ENCODE measurements at regions not wholly inside any gene's neighbourhood (a gene's known extent, or its start where the extent isn't known, plus 50 kb on each side); places are given as distances from the start of the nearest gene placed in this dataset.

DNA sequence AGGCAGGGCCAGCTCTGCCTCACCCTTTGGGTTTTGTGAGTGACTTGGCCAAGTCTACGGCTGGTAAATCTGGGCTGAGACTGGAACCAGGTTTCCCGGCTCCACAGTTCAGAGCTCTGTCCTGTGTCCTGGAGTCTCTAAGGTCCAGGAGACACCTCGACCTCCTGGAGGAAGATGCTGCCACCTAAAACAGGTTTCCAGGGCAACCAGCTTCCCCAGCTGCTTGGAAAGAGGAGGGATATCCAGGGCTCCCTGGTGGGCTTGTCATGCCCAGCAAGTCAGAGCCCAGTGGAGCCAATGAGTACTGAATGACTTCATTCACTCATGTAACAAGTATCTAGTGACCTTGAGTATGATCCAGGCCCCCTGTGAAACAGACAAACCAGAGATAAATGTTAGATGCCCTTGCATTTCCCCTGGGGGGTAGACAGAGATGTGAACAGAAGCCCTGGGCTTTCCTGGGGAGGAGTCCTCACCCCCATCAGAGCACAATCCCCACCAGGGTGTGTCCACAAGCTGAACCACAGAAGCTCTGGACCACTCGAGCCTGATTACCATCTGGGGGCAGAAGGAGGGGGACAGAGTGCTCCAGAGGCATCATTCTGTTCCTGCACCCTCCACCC, 181.2 kb upstream of the RAB4A start:
- Mint-ChIP-seq H3K27me3 (ENCODE audit: low read depth) (peaks cover 12% of the 10 kb centered on the region), H3K9me3 (no peaks in the 10 kb centered on the region), H3K27ac (no peak overlapping the region), H3K4me3 (no peak overlapping the region), H3K4me1 (ENCODE audit: low read depth) (peaks cover 6% of the 10 kb centered on the region), H3K36me3 (ENCODE audit: low read depth) (no peaks in the 10 kb centered on the region)
- no peak for DNase-seq (ENCODE audit: low spot score)

DNA sequence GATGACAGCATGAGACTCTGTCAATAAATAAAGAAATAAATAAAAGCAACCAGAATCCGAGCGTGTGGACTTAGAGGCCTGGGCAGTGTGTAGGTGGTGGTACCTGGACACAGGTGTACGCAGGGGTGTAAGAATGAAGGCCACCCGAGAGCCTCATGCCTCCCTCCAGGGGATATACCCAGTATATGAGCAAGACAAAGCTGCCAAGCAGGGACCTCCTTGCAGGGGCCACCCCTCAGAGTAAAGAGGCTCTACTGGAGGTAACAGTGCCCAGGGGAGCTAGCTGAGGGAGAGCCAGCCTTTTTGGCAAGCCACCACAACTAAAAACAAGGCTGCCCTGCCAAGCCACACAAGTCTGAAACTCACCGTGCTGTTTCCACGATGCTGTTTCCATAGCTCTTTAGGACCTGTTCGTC, 179.2 kb upstream of the RAB4A start:
- no peak overlapping the region for H3K4me3 Mint-ChIP-seq

DNA sequence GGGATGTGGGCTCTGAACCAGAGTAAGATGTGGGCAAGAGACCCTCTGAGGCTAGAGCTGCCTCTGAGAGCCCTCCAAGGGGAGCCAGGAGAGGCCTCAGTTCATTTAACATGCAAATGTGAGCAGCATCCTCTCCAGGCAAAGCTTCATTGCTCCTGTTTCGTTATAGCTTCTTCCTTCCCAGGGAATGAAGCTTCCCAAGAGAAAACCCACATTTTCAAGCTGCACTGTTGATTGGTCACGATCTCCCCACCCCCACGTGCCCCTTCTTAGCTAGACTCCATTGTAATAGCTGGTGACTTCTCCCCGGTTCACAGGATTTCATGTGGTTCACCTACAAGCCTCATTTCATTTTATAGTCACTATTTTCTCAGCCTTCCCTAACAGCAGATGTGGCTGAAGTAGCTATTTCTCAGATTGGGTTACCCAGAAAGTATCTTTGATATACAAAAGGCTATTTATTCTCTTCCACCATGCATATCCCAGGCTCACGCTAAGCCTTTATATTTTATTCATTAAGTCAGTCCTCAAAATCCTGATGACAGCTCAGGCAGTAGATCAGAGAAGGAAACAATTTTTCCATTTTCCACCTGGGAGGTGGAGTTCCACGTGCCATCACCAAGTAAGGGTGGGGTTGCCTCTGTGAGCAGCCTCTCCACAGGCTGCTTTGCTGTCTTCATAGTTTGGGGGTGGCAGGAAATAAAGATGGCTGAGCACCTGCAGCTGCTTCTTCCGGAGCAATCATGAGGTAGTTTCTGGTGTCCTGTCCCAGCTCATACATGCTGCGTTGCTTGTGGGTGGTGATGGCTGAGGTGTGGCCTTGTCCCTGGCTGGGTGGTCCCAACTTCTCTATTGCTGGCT, 178.3 kb upstream of the RAB4A start:
- Mint-ChIP-seq H3K4me3 (no peak overlapping the region), H3K27me3 (ENCODE audit: low read depth) (no peaks in the 10 kb centered on the region), H3K36me3 (ENCODE audit: low read depth) (no peaks in the 10 kb centered on the region), H3K9me3 (no peaks in the 10 kb centered on the region), H3K27ac (no peak overlapping the region), H3K4me1 (ENCODE audit: low read depth) (peaks cover 6% of the 10 kb centered on the region)
- no peak for DNase-seq (ENCODE audit: low spot score)

More for the DNA sequence above, 179.2 kb upstream of the RAB4A start:
- no peak overlapping the region for H3K27ac Mint-ChIP-seq
- peaks cover 6% of the 10 kb centered on the region for H3K4me1 Mint-ChIP-seq (ENCODE audit: low read depth)
- DNase-seq (ENCODE audit: low spot score): no peak
- H3K27me3 Mint-ChIP-seq (ENCODE audit: low read depth): peaks cover 1% of the 10 kb centered on the region
- no peaks in the 10 kb centered on the region for H3K9me3 Mint-ChIP-seq
- no peaks in the 10 kb centered on the region for H3K36me3 Mint-ChIP-seq (ENCODE audit: low read depth)

DNA sequence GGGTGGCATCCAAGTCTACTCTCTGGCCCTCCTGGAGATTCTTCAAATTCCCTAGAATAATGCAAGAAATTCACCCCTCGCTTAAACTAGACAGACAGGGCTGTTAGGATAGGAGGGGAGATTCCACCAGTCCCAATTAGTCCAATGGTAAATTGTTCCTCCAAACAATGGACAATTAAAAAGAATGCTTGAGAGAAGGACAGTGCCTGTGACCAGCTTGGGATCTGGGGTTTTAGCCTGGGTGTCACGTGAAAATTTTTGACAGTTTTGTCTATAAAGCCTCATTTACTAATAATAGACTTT, 177.7 kb upstream of the RAB4A start:
- H3K36me3 Mint-ChIP-seq (ENCODE audit: low read depth): no peaks in the 10 kb centered on the region
- H3K27me3 Mint-ChIP-seq (ENCODE audit: low read depth): no peaks in the 10 kb centered on the region
- H3K4me1 Mint-ChIP-seq (ENCODE audit: low read depth): peaks cover 6% of the 10 kb centered on the region
- no peak for DNase-seq (ENCODE audit: low spot score)
- H3K9me3 Mint-ChIP-seq: no peaks in the 10 kb centered on the region
- no peak overlapping the region for H3K27ac Mint-ChIP-seq
- H3K4me3 Mint-ChIP-seq: no peak overlapping the region

DNA sequence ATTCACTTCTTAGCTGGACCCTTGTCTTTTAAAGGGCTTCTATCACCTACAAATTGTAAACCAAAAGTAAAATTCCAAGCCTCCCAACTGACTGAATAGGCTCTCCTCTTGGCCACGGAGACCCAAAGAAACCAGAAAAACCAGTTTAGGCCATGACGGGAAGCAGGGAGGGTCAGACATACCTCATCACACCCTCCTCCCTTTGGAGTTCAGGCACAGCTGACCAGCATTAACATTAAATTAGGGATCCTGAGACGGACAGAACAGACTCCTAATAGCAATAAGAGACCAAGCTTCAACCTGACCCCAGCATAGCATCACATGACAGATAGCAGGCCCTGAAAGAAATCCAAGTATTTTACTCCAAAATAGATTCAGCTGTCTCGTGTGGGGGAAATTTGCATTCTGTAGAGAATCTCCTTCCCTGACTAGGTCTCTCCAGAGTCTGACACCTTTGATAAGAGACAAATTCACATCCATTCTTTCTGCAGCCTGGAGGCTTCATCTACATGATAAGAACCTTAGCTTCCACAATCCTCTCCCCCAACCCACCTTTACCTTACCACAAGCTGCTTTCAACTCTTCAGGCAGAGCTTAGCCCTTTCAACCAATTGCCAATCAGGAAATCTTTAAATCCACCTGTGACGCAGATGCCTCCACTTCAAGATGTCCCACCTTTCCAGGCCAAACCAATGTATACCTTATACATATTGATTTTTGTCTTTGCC, 177.1 kb upstream of the RAB4A start:
- H3K4me3 Mint-ChIP-seq: no peak overlapping the region
- H3K27ac Mint-ChIP-seq: no peak overlapping the region
- H3K27me3 Mint-ChIP-seq (ENCODE audit: low read depth): peaks cover 2% of the 10 kb centered on the region
- peaks cover 6% of the 10 kb centered on the region for H3K4me1 Mint-ChIP-seq (ENCODE audit: low read depth)
- no peaks in the 10 kb centered on the region for H3K9me3 Mint-ChIP-seq
- no peaks in the 10 kb centered on the region for H3K36me3 Mint-ChIP-seq (ENCODE audit: low read depth)
- no peak for DNase-seq (ENCODE audit: low spot score)

DNA sequence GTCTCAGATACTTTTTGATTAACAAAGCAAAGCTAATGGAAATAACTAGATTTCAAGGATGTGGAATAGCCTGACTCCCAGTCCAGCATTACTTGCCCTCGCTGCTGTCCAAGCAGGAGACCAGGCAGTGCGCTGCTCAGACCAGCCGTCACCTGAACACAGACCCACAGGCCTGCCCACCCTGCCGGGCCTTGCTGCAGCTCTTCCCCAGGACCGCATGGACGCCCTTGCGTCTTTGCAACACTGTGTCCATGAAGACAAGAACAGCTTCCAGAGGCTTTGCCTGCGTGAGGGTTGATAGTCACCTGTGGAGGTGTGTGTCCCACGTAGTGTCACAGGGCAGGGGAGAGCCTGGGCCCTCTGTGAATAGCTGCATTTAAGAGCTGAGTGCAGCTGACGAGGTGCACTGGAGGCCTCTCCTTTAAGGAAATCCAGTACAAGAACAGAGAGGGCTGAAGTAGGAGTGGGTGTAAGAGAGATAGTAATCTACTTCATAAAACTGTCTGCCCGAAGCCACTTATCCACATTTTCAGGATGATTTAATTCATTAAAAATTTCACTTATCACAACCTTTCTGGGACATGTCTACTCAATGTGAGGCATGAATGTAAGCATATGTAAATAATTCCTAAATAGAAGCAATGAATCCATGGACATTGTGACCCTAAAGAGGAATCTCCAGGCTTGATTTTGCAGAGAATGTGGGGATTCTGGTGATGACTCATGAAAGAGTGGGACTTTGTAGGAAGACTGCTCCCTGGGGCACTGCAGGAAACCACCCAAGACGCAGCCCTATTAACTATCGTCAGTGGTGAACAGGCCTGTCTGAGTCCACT, 176.2 kb upstream of the RAB4A start:
- no peak overlapping the region for H3K4me3 Mint-ChIP-seq
- H3K9me3 Mint-ChIP-seq: no peaks in the 10 kb centered on the region
- H3K27ac Mint-ChIP-seq: no peak overlapping the region
- DNase-seq (ENCODE audit: low spot score): no peak
- no peaks in the 10 kb centered on the region for H3K36me3 Mint-ChIP-seq (ENCODE audit: low read depth)
- peaks cover 4% of the 10 kb centered on the region for H3K27me3 Mint-ChIP-seq (ENCODE audit: low read depth)
- peaks cover 6% of the 10 kb centered on the region for H3K4me1 Mint-ChIP-seq (ENCODE audit: low read depth)

DNA sequence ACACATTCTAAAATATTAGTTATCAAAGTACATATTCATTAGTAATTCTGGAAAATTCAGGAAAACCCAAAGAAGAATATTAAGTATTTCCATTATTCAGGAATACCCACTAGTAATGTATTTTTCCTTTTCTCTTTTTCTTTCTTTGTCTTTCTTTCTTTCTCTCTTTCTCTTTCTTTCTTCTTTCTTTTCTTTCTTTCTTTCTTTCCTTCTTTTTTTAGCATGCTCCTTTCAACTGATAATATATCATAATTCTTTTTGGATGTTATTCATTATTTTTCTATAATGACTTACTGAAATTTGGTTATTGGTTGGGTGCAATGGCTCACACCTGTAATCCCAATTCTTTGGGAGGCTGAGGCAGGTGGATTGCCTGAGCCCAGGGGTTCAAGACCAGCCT, 175.6 kb upstream of the RAB4A start:
- no peaks in the 10 kb centered on the region for H3K36me3 Mint-ChIP-seq (ENCODE audit: low read depth)
- H3K9me3 Mint-ChIP-seq: no peaks in the 10 kb centered on the region
- no peak for DNase-seq (ENCODE audit: low spot score)
- peaks cover 6% of the 10 kb centered on the region for H3K4me1 Mint-ChIP-seq (ENCODE audit: low read depth)
- peaks cover 4% of the 10 kb centered on the region for H3K27me3 Mint-ChIP-seq (ENCODE audit: low read depth)
- no peak overlapping the region for H3K4me3 Mint-ChIP-seq
- no peak overlapping the region for H3K27ac Mint-ChIP-seq

DNA sequence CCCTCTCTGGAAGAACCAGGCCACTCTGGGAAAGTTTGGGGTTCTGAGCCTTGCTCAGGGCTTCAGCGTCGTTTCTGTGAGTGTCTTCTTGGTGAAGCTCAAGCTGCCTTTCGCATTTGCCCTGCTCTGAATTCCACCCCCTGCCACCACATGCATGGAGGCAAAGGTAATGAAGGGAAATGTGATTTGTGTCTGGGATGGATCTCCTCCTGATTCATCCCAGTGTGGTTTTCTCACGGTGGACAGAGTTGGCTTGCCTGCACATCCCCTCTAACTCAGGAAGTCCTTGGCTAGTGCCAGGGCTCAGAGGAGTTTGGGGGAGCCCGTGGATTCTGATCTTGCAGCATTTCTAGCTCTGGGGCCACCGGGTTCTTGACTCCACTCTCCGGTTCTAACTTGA, 173.6 kb upstream of the RAB4A start:
- H3K27me3 Mint-ChIP-seq (ENCODE audit: low read depth): peaks cover 9% of the 10 kb centered on the region
- H3K36me3 Mint-ChIP-seq (ENCODE audit: low read depth): no peaks in the 10 kb centered on the region
- H3K4me3 Mint-ChIP-seq: no peak overlapping the region
- no peaks in the 10 kb centered on the region for H3K9me3 Mint-ChIP-seq
- H3K27ac Mint-ChIP-seq: no peak overlapping the region
- peaks cover 6% of the 10 kb centered on the region for H3K4me1 Mint-ChIP-seq (ENCODE audit: low read depth)
- DNase-seq (ENCODE audit: low spot score): no peak

DNA sequence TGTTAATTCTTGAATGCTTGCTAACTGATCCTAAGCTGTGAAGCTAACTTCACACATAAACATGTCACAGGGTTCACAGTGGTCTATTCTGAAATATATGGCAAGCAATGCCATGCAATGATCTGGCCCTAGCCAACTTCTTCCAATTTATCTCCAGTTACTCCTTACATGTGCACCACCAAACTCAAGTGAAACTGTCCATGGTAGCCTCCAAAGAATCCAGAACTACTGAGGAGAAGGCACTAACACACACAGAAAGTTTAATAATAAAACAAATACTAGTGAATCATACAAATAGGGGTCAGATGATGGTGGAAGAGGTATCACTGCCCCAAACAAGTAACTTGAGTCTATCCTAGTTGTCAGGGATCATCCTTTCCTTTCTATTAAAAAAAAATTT, 172.6 kb upstream of the RAB4A start:
- H3K27me3 Mint-ChIP-seq (ENCODE audit: low read depth): peaks cover 10% of the 10 kb centered on the region
- DNase-seq (ENCODE audit: low spot score): no peak
- no peak overlapping the region for H3K27ac Mint-ChIP-seq
- H3K36me3 Mint-ChIP-seq (ENCODE audit: low read depth): no peaks in the 10 kb centered on the region
- no peak overlapping the region for H3K4me3 Mint-ChIP-seq
- no peaks in the 10 kb centered on the region for H3K4me1 Mint-ChIP-seq (ENCODE audit: low read depth)
- H3K9me3 Mint-ChIP-seq: no peaks in the 10 kb centered on the region

DNA sequence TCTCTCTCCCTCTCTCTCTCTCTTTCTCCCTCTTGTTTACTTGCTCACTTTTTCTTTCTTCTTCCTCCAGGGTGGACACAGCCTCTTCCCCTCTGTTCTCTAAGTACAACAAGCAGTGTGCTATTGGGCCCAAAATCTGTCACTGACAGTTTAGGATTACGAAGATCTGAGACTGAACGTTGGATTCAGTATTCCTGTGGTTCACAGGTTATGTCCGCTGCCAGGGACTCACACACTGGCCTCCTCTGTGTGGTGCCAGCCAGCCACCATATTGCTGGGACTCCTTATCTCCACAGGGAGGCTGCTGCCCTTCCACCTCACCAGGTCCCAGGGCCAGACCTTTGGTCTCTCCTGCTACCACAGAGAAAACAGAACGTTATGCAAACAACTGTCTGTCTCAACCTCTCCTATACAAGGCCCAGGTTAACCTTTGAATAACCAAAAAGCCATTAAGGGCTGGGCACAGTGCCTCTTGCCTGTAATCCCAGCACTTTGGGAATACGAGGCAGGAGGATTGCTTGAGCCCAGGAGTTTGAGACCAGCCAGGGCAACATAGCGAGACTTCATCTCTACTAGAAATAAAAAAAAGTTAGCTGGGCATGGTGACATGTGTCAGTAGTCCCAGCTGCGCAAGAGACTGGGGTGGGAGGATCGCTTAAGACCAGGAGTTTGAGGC, 171.9 kb upstream of the RAB4A start:
- no peaks in the 10 kb centered on the region for H3K9me3 Mint-ChIP-seq
- H3K36me3 Mint-ChIP-seq (ENCODE audit: low read depth): no peaks in the 10 kb centered on the region
- H3K27me3 Mint-ChIP-seq (ENCODE audit: low read depth): peaks cover 10% of the 10 kb centered on the region
- no peak for DNase-seq (ENCODE audit: low spot score)
- H3K27ac Mint-ChIP-seq: no peak overlapping the region
- no peaks in the 10 kb centered on the region for H3K4me1 Mint-ChIP-seq (ENCODE audit: low read depth)
- no peak overlapping the region for H3K4me3 Mint-ChIP-seq

DNA sequence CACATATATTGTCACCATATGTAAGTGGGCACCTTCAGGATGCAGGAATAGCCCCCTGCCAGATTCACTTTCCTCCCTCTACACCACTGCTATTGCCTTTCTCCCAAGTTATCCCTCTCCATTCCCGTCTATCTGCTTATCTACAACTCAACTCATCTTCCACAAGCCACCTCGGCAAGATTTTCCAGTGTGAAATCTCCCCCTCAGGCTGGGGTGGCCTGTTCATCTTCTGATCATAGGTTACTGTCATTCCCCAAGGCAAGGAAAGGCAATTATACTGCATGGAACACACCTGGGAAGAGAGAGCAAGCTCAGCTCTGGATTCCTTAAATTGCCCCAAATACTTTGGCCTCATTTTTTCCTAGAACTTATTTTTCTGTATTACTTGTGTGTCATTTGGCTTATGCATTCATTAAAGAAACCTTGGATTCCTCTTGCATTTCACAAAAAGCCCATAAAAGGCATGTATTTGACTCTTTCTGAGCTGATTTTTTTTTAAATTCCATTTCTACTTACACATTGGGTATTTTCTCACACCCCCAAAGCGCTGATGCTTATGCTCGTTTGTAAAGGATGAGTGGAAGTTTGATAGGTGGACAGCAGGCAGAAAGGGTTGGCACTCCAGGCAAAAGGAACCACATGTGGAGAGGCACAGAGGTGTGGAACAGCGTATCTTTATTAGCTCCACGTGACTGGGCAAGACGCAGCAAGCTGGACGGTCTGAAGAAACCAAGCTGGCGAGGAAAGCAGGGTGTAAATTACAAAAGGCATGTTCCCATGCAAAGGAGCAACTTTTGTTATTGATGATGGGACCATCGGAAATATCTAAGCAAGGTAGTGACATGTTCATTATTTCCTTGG, 169.7 kb upstream of the RAB4A start:
- DNase-seq (ENCODE audit: low spot score): no peak
- no peaks in the 10 kb centered on the region for H3K36me3 Mint-ChIP-seq (ENCODE audit: low read depth)
- H3K4me3 Mint-ChIP-seq: no peak overlapping the region
- H3K4me1 Mint-ChIP-seq (ENCODE audit: low read depth): no peaks in the 10 kb centered on the region
- no peaks in the 10 kb centered on the region for H3K9me3 Mint-ChIP-seq
- H3K27ac Mint-ChIP-seq: no peak overlapping the region
- peaks cover 10% of the 10 kb centered on the region for H3K27me3 Mint-ChIP-seq (ENCODE audit: low read depth)

DNA sequence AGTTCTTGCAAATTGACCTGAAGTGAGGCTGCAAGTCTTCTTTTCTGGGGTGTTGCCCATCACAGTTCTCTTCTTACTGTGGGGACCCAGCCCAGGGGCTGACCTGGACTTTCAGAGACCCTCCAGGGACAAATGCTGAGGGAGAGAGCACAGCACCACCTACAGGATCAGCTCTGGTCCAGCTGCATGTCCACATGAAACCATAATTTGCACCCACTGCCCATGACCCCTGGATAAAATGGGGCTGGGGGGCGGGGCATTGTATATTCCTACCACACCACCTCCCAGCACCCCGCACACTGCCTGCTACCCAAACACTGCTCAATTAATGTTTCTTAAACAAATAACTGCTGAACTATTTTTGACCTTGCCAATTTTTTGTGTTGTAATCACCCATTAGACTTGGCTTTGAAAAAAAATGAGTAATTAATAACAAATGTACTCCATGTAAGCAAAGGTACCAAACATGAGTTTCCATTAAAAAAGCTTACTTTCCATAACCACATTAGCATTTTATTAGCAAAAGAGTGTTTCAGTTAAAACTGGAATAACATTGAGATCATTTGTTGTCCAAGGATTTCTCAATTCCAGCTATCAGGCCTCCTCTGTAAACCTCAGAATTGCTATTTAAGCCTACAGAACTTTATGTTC, 168.0 kb upstream of the RAB4A start:
- Mint-ChIP-seq H3K9me3 (no peaks in the 10 kb centered on the region), H3K27me3 (ENCODE audit: low read depth) (peaks cover 12% of the 10 kb centered on the region), H3K4me3 (no peak overlapping the region), H3K36me3 (ENCODE audit: low read depth) (no peaks in the 10 kb centered on the region), H3K4me1 (ENCODE audit: low read depth) (peaks cover 4% of the 10 kb centered on the region), H3K27ac (no peak overlapping the region)
- no peak for DNase-seq (ENCODE audit: low spot score)
